HG02678 (cell line): ENCODE measurements at regions not wholly inside any gene's neighbourhood (a gene's known extent, or its start where the extent isn't known, plus 50 kb on each side); places are given as distances from the start of the nearest gene placed in this dataset.
"Not testable (repeated sequence)": the region's sequence is repeated elsewhere in the genome, so short reads cannot be mapped to it uniquely, and the experiment has no call there.

Experiments used
- ATAC-seq: cut with Tn5 transposase; IDR thresholded peaks from one replicate; pipeline ENCODE4 v1.9.1; 2021; ENCODE audit warnings: mild to moderate bottlenecking, moderate library complexity; ENCODE audit not compliant: unreplicated experiment

DNA sequence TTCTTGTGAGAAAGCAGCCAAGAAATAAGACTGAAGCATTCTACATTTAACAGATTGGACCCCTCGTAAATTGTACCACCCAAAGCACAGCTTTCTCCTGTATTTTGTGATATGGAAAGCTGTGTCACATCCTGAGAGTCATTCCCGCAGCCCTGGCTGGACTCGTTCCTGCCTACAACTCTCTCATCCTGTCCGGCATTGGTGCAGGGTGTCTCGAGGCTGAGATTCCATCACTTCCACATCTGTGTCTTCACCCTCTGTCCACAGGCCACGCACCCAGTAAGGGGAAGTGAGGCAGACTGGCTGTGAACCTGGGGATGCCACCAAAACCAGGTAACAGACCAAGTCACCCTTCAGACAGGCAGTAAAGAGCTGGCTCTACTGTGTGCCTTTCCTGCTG is 146.2 kb upstream of the KLF6 start:
- no peak for ATAC-seq

DNA sequence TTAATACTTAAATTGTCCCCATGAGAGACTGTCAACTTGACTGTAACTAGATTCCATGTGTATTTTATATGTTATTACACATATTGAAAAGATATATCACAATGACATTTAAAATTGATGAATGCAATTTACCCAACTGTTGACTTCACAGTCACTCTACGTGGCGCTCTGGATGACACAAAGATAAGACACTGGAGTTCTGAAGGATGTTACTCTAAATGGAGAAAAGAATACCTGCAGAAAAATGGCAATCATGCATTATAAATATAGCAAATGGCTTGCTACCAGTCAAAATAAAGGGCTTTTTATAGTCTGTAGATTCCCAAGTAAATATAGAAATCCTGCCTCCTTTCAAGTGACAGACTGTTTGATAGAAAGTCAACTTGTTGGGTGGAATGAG is 143.6 kb upstream of the KLF6 start:
- no peak for ATAC-seq

DNA sequence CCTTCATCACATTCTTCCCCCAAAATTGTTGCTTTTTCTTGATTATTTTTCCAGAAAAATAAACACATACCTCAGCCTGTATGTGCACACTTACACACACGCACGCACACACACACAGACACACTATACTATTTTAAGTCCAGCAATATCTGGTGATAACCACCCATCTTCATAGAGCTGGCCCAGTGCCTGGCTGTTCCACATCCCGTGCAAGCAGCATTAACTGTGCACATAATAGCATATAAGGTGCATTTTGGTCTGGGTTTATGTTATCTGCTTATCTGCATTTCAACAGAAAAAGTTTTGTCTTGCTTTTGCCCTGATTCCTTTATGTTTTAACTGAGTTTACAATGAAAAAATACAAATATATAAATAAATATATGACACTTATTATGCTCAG is 143.1 kb upstream of the KLF6 start:
- no peak for ATAC-seq

DNA sequence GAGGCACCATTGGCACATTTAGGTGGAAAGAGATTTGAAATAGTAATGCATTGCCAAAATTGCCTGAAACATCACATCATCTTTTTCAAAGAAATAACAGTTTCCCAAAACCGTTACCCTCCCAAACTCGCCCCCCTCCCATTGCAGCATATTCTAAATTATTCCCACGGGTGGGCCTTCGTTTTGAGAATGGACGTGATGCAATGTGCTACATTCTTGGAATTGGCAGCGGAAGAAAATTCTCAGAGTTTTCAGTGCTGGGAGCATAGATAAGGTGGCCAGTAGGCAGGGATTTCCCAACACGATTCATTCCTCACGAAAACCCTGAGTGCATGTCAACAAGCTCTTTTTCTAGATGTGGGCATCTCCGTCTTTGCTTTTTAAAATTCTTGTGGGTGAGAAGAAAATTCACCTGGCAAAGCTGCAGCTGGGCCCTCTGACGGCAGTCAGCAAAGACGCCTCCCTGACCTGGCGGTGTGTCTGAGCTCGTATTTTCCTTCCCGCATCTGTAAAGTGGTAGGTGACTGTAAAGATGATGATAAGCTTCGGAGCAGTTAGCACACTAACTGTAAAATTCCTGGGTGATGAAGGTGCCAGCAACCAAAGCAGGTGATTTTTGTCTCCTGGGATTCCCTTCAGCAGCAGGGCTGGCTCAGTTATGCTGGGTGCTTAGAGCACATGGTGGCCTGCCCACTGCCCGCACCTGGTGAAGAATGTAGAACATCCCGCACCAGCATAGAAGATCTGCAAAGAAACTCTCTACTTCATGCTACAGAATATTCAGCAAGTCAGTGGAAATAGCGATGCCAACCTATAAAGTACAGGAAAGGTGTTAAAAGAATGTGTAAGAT is 141.9 kb upstream of the KLF6 start:
- ATAC-seq, result no peak

DNA sequence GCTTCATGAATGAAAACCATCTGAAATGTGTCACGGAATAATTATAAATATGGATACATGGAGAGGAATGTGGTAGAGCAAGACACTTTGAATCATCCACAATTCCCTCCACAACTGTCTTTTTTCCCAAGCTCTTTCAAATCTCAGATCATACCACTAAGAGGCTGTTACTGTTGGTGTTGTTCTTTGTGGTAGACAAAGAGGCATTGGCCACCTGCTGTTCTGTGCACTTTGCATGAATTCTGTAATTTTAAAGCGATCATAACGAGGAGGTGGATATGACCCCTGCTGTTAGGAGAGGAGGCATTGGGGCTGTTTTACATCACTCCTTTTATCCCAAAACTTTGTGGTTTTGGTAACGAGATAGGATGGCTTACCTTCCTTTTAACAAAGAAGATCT is 141.2 kb upstream of the KLF6 start:
- no peak for ATAC-seq

DNA sequence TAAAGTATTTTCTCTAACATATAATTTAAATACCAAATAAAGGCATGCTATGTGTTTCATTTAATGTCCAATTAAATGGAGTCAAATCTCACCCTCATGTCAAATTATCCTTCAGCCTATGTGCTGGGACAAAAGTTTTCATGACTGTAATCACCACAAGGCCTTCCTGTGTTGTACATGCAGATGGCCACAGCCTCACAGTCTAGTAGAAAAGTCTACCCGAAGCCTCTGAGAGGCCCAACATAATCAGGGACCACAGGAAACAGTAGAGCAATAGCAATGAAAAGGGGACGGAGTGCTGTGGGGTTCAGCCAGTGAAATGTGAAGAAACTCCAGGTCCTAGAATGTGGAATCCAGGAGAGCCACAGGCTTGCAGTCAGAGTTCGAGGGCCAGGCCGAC is 140.2 kb upstream of the KLF6 start:
- no peak for ATAC-seq

DNA sequence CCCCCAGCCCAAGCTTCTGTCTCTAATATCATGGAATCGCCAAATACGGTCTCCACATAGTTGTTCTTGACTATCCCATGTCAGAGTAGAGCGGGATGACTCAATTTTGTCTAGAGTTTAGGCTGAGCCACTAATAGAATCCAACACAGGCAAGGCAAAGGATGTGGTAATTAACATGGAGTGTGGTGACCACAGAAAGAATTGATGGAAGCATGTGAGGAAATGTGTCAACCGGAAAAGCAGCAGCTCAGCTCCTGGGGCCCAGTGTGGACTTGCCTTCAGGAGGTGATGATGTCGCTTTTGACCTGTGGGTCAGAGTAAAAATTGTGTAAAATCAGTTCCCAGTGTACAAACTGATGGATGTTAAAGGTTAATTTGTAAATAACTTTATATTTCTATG is 139.3 kb upstream of the KLF6 start:
- no peak for ATAC-seq

DNA sequence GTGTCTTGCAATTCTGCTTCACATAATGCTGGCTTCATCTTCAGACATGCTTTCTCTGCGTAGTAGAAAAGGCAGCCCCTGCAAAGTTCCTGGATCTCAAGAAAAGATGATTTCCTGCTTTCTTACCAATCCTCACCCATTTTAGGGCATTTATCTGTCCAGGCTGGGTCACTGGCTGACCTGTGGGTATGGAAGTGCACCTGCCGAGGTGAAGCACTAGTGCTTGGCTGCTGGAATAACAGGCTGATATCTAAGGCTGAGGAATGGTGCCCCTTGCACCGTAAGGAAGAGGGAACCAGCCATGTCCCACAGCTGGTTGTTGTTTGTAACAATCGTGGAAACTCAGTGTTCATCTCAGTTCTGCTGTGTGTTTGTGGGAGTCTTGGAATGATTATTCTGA is 138.0 kb upstream of the KLF6 start:
- ATAC-seq, result no peak

DNA sequence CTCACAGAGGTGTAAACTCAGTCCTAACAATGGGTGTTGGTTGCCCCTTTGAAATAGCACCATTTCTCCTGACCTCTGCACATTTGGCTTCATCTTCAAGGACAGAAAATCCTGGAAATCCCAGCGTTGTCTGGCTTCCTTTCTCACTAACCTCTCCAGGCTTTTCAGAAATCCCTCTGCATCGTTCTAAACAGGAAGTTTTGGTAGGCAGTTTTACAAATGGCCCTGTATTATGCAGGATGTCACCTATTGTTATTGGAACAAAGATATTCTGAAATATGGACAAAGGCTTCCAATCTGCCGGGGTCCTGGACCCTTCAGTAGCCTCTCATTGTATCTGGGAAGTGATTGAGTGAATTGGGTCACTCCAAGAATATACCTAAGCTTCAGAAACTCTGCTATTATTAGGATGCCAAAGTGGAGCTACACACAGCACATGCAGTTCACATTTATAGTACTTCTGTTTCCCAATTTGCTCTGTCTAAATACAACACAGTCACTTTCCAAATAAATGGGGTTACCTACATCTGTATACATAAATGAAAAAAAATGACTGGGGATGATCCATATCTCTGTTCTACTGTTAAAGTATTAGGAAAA is 134.8 kb upstream of the KLF6 start:
- ATAC-seq, result no peak

DNA sequence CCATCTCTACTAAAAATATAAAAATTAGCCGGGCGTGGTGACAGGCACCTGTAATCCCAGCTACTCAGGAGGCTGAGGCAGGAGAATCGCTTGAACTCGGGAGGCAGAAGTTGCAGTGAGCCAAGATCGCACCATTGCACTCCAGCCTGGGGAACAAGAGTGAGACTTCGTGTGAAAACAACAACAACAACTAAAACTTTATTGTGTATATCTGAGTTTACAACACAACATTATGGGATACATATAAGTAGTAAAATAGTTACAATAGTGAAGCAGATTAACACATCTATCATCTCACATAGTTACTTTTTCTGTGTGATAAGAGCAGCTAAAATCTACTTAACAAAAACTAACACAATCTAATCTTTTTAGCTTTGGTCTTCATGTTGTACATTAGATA is 132.4 kb upstream of the KLF6 start:
- ATAC-seq, result not testable (repeated sequence)

DNA sequence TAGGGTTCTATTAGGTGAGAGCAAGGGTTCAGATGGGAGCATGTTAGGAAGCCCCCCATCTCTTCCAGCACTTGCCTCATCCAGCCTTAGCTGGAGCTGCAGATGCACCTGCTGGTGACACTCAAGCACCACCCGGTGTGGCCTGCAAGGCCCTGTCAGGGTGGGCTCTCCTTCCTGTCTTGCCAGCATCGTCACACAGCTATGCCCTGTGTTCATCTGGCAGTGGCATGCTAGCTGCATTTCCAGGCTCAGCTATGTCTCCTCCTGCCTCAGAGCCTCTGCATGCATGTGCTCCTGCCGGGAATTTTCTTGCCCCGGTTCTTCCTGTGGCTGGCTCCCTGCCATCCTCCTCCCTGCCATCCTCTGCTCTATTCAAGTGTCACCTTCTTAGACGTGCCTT is 129.7 kb upstream of the KLF6 start:
- ATAC-seq, result no peak

DNA sequence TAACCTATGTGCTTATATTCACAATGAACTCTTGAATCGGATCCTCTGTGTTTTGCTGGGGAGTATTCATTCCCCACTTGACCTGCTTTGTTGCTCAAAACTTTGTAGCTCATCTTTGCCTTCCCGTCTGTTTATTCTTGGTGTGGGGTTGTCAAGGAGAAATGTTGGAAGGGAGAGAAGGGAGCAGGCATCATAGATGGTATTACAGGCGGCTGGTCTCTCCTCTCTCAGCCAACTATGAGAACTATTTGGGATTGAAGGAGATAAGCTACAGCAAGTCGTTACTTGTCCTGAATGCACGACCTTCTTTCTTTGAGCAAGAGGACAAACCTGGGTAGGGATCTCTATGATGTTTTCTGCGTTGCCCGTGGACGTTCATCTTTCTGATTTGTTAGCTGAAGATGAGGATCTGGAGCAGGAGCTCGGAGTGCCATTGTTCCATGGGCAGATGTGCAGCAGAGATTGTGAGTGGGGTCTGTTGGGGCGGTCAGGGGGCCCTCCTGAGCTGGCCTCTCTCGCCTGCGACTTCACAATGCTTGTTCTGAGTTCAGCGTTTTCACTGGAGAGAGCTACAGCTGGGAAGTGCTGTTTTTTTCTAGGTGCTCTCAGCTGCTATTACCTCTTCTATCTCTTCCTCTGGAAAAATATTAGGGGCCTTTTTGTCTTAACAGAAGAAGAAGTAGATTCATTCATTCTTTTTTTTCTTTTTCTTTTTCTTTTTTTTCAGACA is 126.9 kb upstream of the KLF6 start:
- ATAC-seq, result no peak

DNA sequence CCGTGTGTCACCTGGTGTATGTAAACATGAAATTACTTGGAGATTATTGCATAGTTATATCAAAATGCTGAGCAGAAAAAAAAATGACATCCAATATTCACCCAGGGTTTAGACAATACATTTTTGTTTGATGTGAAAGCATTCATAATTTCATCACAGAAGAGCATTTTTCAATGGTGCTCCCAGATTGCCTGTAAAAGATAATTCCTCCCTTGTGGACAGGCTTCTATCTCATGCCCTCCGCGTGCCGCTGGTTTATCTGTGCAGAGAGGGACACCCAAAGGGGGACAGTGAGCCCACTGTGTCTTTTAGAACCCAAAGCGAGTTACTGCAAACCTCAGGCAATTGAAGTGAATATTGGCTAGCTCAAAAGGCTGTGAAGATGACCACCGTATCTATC is 126.2 kb upstream of the KLF6 start:
- ATAC-seq, result no peak

DNA sequence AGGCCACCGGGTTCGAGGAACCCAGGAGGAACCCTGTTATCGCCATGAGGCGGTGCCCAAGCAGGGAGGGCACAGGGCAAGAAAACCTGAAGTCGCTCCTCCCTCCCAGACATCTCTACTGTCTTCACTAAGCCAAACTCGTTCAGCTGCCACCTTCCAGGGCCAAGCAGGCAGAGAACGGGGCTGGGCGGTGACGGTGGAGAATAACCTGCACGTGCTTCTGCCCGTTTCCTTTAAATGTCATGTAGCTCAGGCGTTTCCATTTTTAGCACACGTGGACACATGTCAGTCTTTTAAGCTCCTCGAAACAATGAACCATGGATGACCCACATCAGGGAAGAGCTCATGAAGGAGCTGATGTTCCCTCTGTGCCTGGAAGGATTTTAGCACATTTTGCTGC is 124.3 kb upstream of the KLF6 start:
- no peak for ATAC-seq

DNA sequence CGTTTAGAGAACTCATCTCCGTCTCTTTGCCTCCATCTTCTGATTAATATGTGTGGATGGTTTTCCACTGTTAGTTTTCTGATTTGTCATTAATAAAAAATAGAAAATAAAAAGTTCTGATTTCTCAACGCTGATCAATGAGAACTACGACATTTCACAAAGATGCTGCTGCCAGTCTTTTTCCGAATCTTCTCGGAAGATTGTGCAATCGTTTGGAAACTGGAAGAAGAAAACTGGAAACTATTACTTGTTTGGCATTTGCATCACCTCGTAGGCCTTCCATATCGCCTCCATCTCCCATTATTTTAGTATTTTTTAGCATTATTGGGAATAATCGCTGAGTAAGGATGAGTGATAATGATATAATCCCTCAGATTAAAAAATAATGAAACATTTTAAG is 123.2 kb upstream of the KLF6 start:
- ATAC-seq, result no peak

DNA sequence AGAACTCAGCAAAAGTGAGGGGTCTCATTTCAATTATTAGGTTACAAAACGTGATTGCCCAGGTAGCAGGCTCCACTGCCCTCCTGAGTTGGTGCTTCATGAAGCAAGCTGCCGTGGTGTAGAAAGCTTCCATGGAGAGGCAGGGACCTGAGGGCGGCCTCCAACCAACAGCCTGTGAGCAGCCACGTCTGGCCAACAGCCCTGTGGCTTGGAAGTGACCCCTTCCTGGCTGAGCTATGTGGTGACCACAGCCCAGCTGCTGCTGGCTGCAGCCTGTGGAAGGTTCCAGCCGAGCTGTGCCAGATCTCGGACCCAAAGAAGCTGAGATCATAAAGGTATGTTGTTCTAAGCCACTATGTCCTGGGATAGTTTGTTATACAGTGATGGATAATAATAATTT is 122.5 kb upstream of the KLF6 start:
- no peak for ATAC-seq

DNA sequence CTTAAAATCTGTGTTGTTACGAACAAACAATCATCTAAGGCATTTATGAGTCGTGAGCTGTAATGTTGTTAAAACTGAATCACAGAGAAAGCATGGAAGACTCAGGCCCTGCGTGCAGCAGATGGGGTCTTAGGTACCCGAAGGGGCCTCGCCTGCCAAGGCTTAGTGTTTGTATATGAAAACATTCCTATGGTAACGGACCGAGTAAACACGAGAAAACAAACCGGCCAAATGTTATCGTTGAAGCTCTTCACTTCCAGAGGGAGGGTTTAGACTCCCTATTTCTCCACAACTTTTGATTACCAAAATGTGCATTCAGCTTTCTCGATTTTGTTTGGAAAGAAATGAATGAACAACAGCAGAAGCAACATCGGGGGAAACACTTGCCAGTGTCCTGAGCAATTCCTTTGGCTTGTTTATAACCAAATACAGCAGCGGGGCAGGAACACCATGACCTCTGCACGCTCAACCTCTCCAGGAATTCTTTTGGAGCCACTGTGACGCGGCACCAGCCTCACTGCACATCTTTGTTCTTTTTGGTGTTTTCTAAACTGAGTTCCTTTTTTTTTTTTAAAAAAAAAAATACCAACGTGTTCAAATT is 121.6 kb upstream of the KLF6 start:
- ATAC-seq, result no peak

DNA sequence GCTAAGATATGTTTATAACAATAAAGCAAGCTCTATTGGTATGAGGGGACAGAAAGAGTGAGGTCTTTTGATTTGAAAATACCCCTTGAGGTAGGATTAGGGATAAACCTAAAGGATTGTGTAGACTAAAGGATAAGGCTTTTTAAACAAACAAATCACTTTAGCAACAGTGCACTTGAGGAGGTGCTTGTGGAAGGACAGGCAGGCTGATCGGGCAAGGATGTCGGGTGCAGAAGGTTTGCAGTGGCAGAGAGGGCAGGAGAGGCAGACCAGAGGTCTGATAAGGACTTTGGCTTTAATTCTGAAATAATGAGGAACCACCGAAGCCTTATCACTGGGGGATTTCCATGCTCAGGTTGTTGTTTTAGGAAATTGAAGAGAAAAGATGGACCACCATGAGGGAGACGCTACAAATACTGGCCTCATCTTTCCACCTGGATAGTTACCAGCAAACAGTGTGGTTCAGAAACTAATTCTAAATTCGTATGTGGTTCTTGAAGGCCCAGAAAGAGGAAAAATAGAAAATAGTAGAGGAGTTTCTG is 119.5 kb upstream of the KLF6 start:
- ATAC-seq, result no peak

DNA sequence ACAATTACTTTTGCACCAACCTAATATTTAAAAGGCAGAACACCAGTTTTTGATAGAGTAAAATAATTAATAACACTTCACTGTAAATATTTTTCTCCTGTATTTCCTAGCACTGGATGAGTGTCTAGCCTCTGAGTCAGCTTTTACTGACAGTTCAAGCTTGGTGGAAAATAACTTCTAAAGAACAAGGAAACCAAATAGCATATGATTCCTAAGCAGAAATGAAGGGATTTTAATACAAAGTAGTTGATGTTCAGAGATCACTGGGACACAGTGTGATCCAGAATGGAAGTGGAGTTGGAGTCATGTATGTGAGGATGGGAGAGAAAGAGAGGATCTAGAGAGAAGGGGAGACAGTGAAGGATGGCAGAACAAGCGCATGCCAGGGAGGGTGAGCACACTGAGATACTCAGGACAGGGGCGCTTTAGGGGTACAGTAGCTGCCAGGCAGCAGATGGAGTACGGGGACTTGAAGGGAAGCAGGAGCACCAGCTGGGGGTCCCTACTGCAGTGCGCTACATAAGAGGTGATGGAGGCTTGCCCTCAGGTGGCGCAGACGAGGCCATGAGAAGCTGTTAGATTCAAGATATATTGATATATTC is 117.9 kb upstream of the KLF6 start:
- ATAC-seq, result peak; percentile 24

DNA sequence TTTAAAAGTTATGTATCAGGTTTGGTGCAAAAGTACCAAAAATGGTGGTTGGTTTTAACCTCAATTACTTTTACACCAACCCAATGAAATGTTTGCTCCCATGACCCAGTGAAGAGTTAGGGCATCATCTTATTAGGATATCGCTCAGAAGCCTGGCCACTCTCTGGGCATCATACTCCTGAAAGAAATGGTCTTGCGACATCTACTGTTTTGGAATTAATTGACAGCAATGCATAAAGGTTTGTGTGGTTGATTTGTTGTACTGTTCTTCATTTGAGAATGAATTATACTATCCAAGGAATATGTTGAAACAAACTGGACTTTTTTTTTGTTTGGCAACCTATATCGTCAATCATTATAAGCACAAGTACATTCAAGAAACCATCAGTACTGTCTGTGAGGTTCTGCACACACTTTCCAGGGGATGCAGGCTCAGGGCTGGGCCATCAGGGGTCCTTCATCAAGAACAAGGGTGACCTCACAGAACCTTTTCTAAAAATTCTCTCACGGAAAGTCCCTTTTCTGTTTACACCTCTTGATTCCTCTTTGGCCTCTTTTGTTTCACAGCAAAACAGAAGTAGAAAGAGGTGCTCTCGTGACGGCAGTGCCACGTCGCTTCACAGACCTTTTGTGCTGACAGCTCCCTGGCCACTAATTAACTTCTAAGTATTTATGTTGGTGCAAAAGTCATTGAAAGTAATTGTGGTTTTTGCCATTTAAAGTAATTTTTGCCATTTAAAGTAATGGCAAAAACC is 117.2 kb upstream of the KLF6 start:
- peak; percentile 91 for ATAC-seq
